Kidney capillary endothelial cell (primary cell): ENCODE measurements at regions not wholly inside any gene's neighbourhood (a gene's known extent, or its start where the extent isn't known, plus 50 kb on each side); places are given as distances from the start of the nearest gene placed in this dataset.

Source experiments
- DNase-seq: peaks from one replicate; pipeline ENCODE4 v3.0.0-alpha.2; 2018; ENCODE audit warnings: low spot score

- DNase-seq = no peak
These were observed 101.6 kb upstream of the EPHA6 start for GRCh38 chr3:96712792-96713191.

- DNase-seq = no peak
These were observed 94.5 kb upstream of the EPHA6 start for GRCh38 chr3:96719921-96720320.

- no peak for DNase-seq
These were observed 83.4 kb upstream of the EPHA6 start for GRCh38 chr3:96731031-96731430.

GRCh38 chr3:96734273-96735009 lies 80.0 kb upstream of the EPHA6 start:
- no peak for DNase-seq

- no peak for DNase-seq
These were observed 66.3 kb upstream of the EPHA6 start for GRCh38 chr3:96748139-96748538.

- DNase-seq = no peak
These were observed 64.2 kb upstream of the EPHA6 start for GRCh38 chr3:96750094-96750767.

- no peak for DNase-seq
These were observed 61.3 kb upstream of the EPHA6 start for GRCh38 chr3:96753124-96753523.

- no peak for DNase-seq
These were observed 60.3 kb upstream of the EPHA6 start for GRCh38 chr3:96754128-96754527.

GRCh38 chr3:96755519-96755918 lies 58.9 kb upstream of the EPHA6 start:
- DNase-seq = no peak

- no peak for DNase-seq
These were observed 57.9 kb upstream of the EPHA6 start for GRCh38 chr3:96756516-96756915.

GRCh38 chr3:96760956-96761355 lies 53.4 kb upstream of the EPHA6 start:
- no peak for DNase-seq
